ENCODE measurements at regions not wholly inside any gene's neighbourhood (a gene's known extent, or its start where the extent isn't known, plus 50 kb on each side); places are given as distances from the start of the nearest gene placed in this dataset.

DNA sequence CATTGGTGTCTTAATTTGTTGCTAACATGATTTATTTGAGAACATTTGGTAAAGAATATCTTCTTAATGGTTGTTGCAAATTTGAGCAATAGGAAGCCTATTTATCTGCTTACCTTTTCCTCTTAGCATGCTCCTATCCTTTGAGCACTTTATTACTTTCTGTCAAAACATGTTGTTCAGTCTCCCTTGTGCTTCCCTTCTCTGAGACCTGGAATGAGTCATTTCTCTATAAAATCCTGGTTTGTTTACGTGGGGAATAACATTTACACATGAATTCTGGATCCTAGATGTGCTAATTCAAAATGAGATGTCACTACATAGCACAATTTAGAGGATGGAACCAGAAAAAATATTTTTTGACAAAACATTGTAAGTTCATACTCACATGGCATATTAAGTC lies 844.0 kb upstream of the LRFN5 start:
- DNase-seq (ENCODE audit: low read depth), result no peak
- no peak overlapping the region for H3K4me3 ChIP-seq (ENCODE audit: low read length)
- TF ChIP-seq, protein P1, sequence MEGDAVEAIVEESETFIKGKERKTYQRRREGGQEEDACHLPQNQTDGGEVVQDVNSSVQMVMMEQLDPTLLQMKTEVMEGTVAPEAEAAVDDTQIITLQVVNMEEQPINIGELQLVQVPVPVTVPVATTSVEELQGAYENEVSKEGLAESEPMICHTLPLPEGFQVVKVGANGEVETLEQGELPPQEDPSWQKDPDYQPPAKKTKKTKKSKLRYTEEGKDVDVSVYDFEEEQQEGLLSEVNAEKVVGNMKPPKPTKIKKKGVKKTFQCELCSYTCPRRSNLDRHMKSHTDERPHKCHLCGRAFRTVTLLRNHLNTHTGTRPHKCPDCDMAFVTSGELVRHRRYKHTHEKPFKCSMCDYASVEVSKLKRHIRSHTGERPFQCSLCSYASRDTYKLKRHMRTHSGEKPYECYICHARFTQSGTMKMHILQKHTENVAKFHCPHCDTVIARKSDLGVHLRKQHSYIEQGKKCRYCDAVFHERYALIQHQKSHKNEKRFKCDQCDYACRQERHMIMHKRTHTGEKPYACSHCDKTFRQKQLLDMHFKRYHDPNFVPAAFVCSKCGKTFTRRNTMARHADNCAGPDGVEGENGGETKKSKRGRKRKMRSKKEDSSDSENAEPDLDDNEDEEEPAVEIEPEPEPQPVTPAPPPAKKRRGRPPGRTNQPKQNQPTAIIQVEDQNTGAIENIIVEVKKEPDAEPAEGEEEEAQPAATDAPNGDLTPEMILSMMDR (conservative IDR thresholded peaks at IDR 0.05; ENCODE audit: low read depth, low read length), result no peak

DNA sequence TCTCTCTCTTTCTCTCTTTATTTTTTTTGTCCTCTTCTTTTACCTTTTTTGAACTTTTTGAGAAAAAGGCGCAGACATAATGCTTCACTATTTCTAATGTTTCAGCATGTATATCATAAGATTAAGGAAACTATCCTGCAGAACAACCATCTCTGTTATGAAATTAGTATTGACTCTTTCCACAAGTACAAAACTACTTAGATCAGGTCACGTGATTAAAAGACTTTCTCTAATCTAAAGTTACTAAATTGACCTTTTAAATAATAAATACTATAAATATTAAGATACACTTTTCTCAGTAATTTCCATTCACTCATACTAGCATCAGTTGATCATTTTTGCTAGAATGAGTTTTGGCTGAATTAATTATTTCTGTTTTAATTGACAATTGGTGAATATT lies 844.5 kb upstream of the LRFN5 start:
- DNase-seq (ENCODE audit: low read depth), result no peak
- H3K4me3 ChIP-seq (ENCODE audit: low read length), result no peak overlapping the region
- TF ChIP-seq, protein P1 (conservative IDR thresholded peaks at IDR 0.05; ENCODE audit: low read depth, low read length), result no peak

DNA sequence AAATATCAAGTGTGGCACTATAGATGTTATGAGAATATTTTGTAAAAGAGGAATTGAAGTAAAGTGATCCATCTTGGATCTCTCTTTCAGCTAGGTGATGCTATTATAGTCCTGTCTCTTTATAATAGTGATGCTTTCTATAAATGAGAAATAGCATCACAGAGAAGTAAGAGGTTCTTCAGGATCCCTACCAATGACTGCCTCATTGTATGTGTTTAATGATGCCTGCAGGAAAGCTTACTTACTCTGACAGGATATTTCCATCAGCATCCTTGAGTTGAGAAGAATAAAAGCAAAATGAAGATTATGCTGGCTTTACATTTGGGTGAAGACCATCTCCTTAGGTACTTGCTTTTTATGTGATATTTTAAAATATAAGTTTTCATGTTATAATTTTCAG lies 846.0 kb upstream of the LRFN5 start:
- TF ChIP-seq, protein P1 (conservative IDR thresholded peaks at IDR 0.05; ENCODE audit: low read depth, low read length), result no peak
- H3K4me3 ChIP-seq (ENCODE audit: low read length), result no peak overlapping the region
- no peak for DNase-seq (ENCODE audit: low read depth)

DNA sequence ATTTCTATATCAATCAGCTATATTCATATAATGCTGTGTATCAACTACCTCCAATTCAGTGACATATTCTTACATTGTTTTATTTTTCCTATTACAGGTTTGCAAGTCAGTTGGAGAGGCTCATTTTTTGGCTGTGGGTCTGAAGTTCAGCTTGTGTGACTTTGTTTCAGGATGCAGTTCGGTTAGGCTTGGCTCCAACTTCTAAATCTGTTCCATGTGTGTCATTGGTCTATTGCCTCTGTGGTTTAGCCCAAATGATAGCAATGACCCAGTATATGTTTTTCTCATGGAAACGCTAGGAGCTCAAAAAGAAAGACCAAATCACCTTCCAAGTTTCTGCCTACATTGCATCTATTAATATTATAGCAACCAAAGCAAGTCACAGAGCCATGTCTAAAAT lies 848.6 kb upstream of the LRFN5 start:
- TF ChIP-seq, protein P1 (conservative IDR thresholded peaks at IDR 0.05; ENCODE audit: low read depth, low read length), result no peak
- no peak for DNase-seq (ENCODE audit: low read depth)
- H3K4me3 ChIP-seq (ENCODE audit: low read length), result no peak overlapping the region

DNA sequence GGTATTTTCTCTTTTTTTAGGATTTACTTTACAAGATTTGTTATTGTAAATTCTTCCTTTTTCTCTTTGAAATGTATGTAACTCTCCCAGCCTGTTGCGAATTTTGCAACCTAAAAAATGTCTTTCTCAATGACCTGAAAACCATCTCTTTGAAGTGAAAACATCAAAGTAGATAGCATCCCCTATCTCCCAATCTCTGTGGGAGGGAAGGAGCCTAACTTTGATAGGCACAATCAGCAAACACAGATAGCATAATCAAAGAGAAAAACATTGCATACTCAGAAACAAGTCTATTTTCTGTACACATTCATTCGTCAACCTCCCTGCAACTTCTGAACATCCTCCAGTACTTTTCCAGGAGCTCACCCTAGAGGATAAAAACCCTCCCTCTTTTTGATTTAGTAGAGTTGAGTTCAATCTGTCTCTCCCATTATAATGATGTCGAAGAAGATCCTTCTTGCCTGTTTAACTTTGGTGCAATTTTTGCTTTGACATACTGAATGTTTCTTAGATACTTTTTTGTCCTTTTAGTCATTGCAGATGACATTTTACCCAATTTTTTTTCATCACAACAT lies 849.2 kb upstream of the LRFN5 start:
- TF ChIP-seq, protein P1 (conservative IDR thresholded peaks at IDR 0.05; ENCODE audit: low read depth, low read length), result no peak
- no peak for DNase-seq (ENCODE audit: low read depth)
- H3K4me3 ChIP-seq (ENCODE audit: low read length), result no peak overlapping the region

DNA sequence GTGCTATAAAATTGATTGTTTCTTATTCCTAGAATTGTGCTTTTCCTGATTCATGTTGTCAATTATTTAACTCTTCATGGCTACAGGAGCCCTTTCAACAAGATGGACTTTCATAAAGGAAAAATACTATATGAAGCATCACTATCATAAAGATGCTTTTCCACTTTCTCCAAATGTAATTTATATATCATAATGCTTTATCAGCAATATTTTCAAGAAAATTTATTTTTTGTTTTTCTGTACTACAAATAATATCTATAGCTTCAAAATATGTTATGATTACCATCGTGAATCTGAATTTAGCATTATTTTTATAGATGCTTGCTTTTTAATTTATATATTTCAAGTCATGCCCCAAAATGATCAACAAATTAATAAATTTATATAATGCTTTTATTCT lies 873.5 kb upstream of the LRFN5 start:
- no peak for DNase-seq (ENCODE audit: low read depth)
- TF ChIP-seq, protein P1 (conservative IDR thresholded peaks at IDR 0.05; ENCODE audit: low read depth, low read length), result no peak
- no peak overlapping the region for H3K4me3 ChIP-seq (ENCODE audit: low read length)

DNA sequence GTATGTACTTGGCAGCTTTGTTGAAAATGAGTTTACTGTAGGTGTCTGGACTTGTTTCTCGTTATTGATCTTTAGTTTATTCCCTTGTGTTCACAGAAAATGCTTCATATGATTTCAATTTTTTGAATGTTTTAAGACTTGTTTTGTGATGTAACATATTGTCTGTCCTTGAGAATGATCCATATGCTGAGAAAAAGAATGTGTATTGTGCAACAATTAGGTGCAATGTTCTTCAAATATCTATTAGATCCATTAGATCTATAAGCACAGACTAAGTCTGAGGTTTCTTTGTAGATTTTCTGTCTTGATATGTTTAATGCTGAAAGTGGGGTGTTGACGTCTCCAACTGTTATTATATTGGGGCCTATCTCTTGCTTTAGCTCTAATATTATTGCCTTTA lies 879.6 kb upstream of the LRFN5 start:
- no peak for DNase-seq (ENCODE audit: low read depth)
- H3K4me3 ChIP-seq (ENCODE audit: low read length), result no peak overlapping the region
- TF ChIP-seq, protein P1 (conservative IDR thresholded peaks at IDR 0.05; ENCODE audit: low read depth, low read length), result no peak
